ENCODE measurements at regions not wholly inside any gene's neighbourhood (a gene's known extent, or its start where the extent isn't known, plus 50 kb on each side); places are given as distances from the start of the nearest gene placed in this dataset.

GRCh38 chr3:16031434-16031833 lies 143.0 kb upstream of the GALNT15 start:
- in situ Hi-C loops (cut with HindIII; ENCODE audit: low sequenced_read_pairs) = no loop called here
- no peak for DNase-seq (ENCODE audit: low spot score)

GRCh38 chr3:16033889-16034687 lies 140.4 kb upstream of the GALNT15 start:
- no peak for DNase-seq (ENCODE audit: low spot score)

GRCh38 chr3:16040991-16041390 lies 133.5 kb upstream of the GALNT15 start:
- in situ Hi-C loops (cut with HindIII; ENCODE audit: low sequenced_read_pairs) = no loop called here
- DNase-seq (ENCODE audit: low spot score) = no peak

More at GRCh38 chr3:16033889-16034687, 140.4 kb upstream of the GALNT15 start:
- in situ Hi-C loops (cut with HindIII; ENCODE audit: low sequenced_read_pairs) = no loop called here

- DNase-seq (ENCODE audit: low spot score) = peak; percentile 86
- in situ Hi-C loops (cut with HindIII; ENCODE audit: low sequenced_read_pairs) = no loop called here
These were observed 125.8 kb upstream of the GALNT15 start for GRCh38 chr3:16048435-16049318.

- DNase-seq (ENCODE audit: low spot score) = no peak
- in situ Hi-C loops (cut with HindIII; ENCODE audit: low sequenced_read_pairs) = no loop called here
These were observed 123.6 kb upstream of the GALNT15 start for GRCh38 chr3:16050641-16051467.

GRCh38 chr3:16051691-16052090 lies 122.8 kb upstream of the GALNT15 start:
- no peak for DNase-seq (ENCODE audit: low spot score)
- in situ Hi-C loops (cut with HindIII; ENCODE audit: low sequenced_read_pairs) = no loop called here

GRCh38 chr3:16052964-16053363 lies 121.5 kb upstream of the GALNT15 start:
- in situ Hi-C loops (cut with HindIII; ENCODE audit: low sequenced_read_pairs) = no loop called here
- DNase-seq (ENCODE audit: low spot score) = no peak

- no peak for DNase-seq (ENCODE audit: low spot score)
- in situ Hi-C loops (cut with HindIII; ENCODE audit: low sequenced_read_pairs) = no loop called here
These were observed 120.7 kb upstream of the GALNT15 start for GRCh38 chr3:16053794-16054193.

- in situ Hi-C loops (cut with HindIII; ENCODE audit: low sequenced_read_pairs) = no loop called here
- DNase-seq (ENCODE audit: low spot score) = no peak
These were observed 118.8 kb upstream of the GALNT15 start for GRCh38 chr3:16055606-16056211.

- DNase-seq (ENCODE audit: low spot score) = no peak
- in situ Hi-C loops (cut with HindIII; ENCODE audit: low sequenced_read_pairs) = no loop called here
These were observed 118.3 kb upstream of the GALNT15 start for GRCh38 chr3:16056217-16056616.

GRCh38 chr3:16058521-16058920 lies 116.0 kb upstream of the GALNT15 start:
- in situ Hi-C loops (cut with HindIII; ENCODE audit: low sequenced_read_pairs) = no loop called here
- DNase-seq (ENCODE audit: low spot score) = no peak

GRCh38 chr3:16059081-16059537 lies 115.4 kb upstream of the GALNT15 start:
- in situ Hi-C loops (cut with HindIII; ENCODE audit: low sequenced_read_pairs) = no loop called here

GRCh38 chr3:16059711-16060357 lies 114.6 kb upstream of the GALNT15 start:
- in situ Hi-C loops (cut with HindIII; ENCODE audit: low sequenced_read_pairs) = no loop called here
- DNase-seq (ENCODE audit: low spot score) = no peak

More at GRCh38 chr3:16059081-16059537, 115.4 kb upstream of the GALNT15 start:
- no peak for DNase-seq (ENCODE audit: low spot score)

GRCh38 chr3:16060358-16060852 lies 114.1 kb upstream of the GALNT15 start:
- DNase-seq (ENCODE audit: low spot score) = no peak
- in situ Hi-C loops (cut with HindIII; ENCODE audit: low sequenced_read_pairs) = no loop called here

- DNase-seq (ENCODE audit: low spot score) = no peak
- in situ Hi-C loops (cut with HindIII; ENCODE audit: low sequenced_read_pairs) = no loop called here
These were observed 113.5 kb upstream of the GALNT15 start for GRCh38 chr3:16060945-16061344.

- in situ Hi-C loops (cut with HindIII; ENCODE audit: low sequenced_read_pairs) = no loop called here
- no peak for DNase-seq (ENCODE audit: low spot score)
These were observed 113.0 kb upstream of the GALNT15 start for GRCh38 chr3:16061491-16061890.

GRCh38 chr3:16063603-16064002 lies 110.9 kb upstream of the GALNT15 start:
- in situ Hi-C loops (cut with HindIII; ENCODE audit: low sequenced_read_pairs) = no loop called here
- peak; percentile 25 for DNase-seq (ENCODE audit: low spot score)

- peak; percentile 64 for DNase-seq (ENCODE audit: low spot score)
- in situ Hi-C loops (cut with HindIII; ENCODE audit: low sequenced_read_pairs) = no loop called here
These were observed 109.7 kb upstream of the GALNT15 start for GRCh38 chr3:16064642-16065414.

Data from G401 (cell line).